Calu3 (cell line): ENCODE measurements at regions not wholly inside any gene's neighbourhood (a gene's known extent, or its start where the extent isn't known, plus 50 kb on each side); places are given as distances from the start of the nearest gene placed in this dataset.

ENCODE experiments used
- BruUV-seq: library from RNA; stranded (reverse); fragments of 400-500 nt; replicated peaks from 2 replicates; lab custom pipeline; 2021; lab: Mats Ljungman, UMichigan
- CTCF ChIA-PET: fragments of 300-600 bp; sonication (Branson Sonifier 250); formaldehyde crosslinking; loops from one replicate; lab custom pipeline; 2022; ENCODE audit warnings: antibody characterized with exemption; lab: Charles Lee
- DNase-seq: peaks from one replicate; pipeline ENCODE4 v3.0.0; 2022
- H3K27ac Mint-ChIP-seq: one replicate; pipeline ENCODE4 v1.8.0; 2022; ENCODE audit warnings: mixed read lengths; ENCODE audit not compliant: unreplicated experiment
- H3K27me3 Mint-ChIP-seq: one replicate; pipeline ENCODE4 v1.8.0; 2022; ENCODE audit warnings: mixed read lengths; ENCODE audit not compliant: unreplicated experiment
- H3K36me3 Mint-ChIP-seq: one replicate; pipeline ENCODE4 v1.8.0; 2022; ENCODE audit warnings: mild to moderate bottlenecking, moderate library complexity, mixed read lengths; ENCODE audit not compliant: insufficient read depth, unreplicated experiment
- H3K4me1 Mint-ChIP-seq: one replicate; pipeline ENCODE4 v1.8.0; 2022; ENCODE audit warnings: mild to moderate bottlenecking, low read depth, mixed read lengths; ENCODE audit not compliant: unreplicated experiment
- H3K4me3 Mint-ChIP-seq: one replicate; pipeline ENCODE4 v1.8.0; 2022; ENCODE audit warnings: mild to moderate bottlenecking, low read depth, moderate library complexity, mixed read lengths; ENCODE audit not compliant: unreplicated experiment
- H3K9me3 Mint-ChIP-seq: one replicate; pipeline ENCODE4 v1.8.0; 2022; ENCODE audit warnings: low read depth, mixed read lengths; ENCODE audit not compliant: unreplicated experiment
- intact Hi-C: fragments of 100-400 bp; cut with micrococcal nuclease; formaldehyde crosslinking; loops from one replicate; pipeline ENCODE4 v1.10.0; 2022; ENCODE audit not compliant: unreplicated experiment
- TF ChIP-seq, protein P1 (sequence below): fragments of 200-600 bp; IDR thresholded peaks from one replicate; pipeline ENCODE4 v1.8.0; 2022; ENCODE audit warnings: antibody characterized with exemption; ENCODE audit not compliant: unreplicated experiment

DNA sequence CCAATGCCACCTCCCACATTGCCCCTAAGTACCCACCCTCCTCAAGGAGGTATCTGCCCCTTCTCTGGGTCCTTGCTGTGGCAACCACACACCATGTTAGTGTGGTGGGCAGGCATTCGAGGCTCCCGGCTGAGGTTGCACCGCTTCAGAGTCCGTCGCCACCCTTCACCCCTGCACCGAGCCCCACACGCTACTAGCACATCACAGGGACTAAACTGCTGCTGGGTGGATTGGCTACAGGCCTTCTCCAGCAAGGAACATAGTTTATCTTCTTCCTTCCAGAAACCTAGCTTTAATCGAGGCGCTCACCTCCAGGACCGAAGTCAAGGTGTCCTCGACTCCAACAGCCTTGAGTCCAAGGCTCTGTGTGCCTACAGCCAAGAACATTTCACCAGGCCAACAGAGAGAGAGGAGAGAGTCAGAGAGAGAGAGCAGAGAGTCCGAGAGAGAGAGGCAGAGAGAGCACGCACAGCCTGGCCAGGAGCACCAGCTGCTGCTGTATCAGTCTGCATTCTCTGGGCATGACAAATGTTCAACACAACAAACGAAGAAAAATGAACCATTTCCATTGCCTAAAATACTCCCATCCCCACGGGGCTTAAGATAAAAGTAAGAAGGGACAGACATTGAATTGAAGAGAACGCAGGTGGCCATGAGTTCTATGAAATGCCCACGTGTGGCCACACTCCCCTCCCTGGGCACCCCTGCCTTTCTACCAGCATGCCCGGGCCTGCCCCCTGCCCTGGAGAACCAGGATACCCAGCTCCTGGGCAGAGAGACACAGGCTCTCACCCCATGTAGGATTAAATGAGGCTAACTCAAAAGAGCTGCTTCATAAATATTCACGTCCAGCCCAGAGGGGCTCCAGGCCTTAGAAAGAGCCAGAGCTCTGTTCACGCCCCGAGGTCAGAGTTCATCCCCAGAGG, 94.9 kb downstream of the RBFOX3 start:
- H3K27ac Mint-ChIP-seq = no peak overlapping the region
- intact Hi-C loops = no loop called here
- no TSS peak for BruUV-seq
- TF ChIP-seq, protein P1, sequence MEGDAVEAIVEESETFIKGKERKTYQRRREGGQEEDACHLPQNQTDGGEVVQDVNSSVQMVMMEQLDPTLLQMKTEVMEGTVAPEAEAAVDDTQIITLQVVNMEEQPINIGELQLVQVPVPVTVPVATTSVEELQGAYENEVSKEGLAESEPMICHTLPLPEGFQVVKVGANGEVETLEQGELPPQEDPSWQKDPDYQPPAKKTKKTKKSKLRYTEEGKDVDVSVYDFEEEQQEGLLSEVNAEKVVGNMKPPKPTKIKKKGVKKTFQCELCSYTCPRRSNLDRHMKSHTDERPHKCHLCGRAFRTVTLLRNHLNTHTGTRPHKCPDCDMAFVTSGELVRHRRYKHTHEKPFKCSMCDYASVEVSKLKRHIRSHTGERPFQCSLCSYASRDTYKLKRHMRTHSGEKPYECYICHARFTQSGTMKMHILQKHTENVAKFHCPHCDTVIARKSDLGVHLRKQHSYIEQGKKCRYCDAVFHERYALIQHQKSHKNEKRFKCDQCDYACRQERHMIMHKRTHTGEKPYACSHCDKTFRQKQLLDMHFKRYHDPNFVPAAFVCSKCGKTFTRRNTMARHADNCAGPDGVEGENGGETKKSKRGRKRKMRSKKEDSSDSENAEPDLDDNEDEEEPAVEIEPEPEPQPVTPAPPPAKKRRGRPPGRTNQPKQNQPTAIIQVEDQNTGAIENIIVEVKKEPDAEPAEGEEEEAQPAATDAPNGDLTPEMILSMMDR = no peak
- H3K4me1 Mint-ChIP-seq = no peaks in the 10 kb centered on the region
- no peaks in the 10 kb centered on the region for H3K9me3 Mint-ChIP-seq
- peaks cover 9% of the 10 kb centered on the region for H3K27me3 Mint-ChIP-seq
- no peak for DNase-seq
- H3K4me3 Mint-ChIP-seq = no peak overlapping the region
- H3K36me3 Mint-ChIP-seq = no peaks in the 10 kb centered on the region
- CTCF ChIA-PET = no interaction called here

DNA sequence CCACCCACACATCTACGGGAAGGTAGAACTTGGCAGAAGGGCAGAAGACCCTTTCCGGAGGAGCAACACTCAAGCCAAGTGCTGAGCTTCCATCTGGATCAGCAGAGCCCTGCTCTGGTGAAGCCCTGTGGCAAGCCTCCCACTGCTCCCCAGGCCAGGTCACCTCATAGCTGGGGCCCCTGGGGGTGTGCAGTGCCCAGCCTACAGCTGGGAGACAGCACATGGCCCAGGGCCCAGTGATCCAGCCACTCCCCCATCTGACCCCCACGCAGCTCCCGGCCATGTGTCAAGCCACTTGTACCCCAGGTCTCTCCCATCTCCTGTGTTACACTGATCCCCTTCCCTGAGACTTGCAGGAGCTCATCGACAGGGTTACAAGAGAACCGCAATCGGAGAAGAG, 95.7 kb downstream of the RBFOX3 start:
- no peaks in the 10 kb centered on the region for H3K36me3 Mint-ChIP-seq
- H3K27me3 Mint-ChIP-seq = peaks cover 17% of the 10 kb centered on the region
- no peak for DNase-seq
- CTCF ChIA-PET = no interaction called here
- intact Hi-C loops = no loop called here
- H3K4me3 Mint-ChIP-seq = no peak overlapping the region
- no peaks in the 10 kb centered on the region for H3K4me1 Mint-ChIP-seq
- no TSS peak for BruUV-seq
- TF ChIP-seq, protein P1 = no peak
- no peak overlapping the region for H3K27ac Mint-ChIP-seq
- H3K9me3 Mint-ChIP-seq = no peaks in the 10 kb centered on the region

DNA sequence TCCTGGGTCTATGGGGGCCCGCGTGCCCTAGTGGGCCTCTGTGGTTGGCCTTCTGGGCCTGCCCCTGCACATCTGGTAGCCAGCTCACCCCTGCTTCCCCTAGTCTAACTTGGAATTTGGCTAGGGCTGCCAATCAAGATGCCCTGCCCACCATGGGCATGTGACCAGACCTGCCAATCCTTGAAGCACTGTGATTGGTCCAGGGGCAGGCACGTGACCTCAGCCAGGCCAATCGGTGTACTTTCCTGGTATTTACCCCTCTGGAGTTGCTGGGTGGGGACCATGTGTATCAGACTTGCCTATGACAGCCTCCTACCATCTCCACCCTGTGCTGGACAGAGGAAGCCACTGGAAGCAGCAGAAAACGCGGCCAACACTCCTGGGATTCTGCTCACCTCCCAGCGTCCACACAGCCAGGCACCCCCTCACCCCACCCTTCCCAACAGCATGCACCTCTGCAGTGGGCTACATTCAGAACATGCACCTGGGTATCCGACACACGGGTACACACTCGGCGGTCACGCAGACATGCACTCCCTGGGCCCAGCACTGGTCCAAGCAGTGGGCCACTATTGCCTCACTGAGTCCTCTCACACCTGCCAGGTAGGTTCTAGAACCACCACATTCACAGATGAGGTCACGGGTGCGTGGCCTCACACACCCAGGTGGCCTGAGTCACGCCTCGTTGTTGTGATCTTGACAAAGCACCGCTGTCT, 96.9 kb downstream of the RBFOX3 start:
- Mint-ChIP-seq H3K27me3 (peaks cover 29% of the 10 kb centered on the region), H3K4me1 (no peaks in the 10 kb centered on the region), H3K36me3 (no peaks in the 10 kb centered on the region), H3K27ac (no peak overlapping the region), H3K4me3 (no peak overlapping the region), H3K9me3 (no peaks in the 10 kb centered on the region)
- BruUV-seq = no TSS peak
- TF ChIP-seq, protein P1 = no peak
- intact Hi-C loops = no loop called here
- no peak for DNase-seq
- CTCF ChIA-PET = no interaction called here

DNA sequence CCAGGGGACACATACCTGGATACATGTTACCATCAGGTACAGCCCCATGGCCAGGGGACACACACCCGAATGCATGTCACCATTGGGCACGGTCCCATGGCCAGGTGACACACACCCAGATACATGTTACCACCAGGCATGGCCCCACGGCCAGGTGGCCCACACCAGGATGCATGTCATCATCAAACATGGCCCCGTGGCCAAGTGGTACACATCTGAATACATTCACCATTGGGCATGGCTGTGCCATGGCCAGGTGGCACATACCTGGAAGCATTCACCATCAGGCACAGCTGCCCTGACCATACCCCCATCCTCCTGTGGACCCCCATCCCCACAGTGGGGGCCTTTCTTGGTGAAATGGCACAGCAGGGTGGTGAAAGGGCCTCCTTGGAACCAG, 97.6 kb downstream of the RBFOX3 start:
- no TSS peak for BruUV-seq
- CTCF ChIA-PET = no interaction called here
- Mint-ChIP-seq H3K4me3 (no peak overlapping the region), H3K36me3 (no peaks in the 10 kb centered on the region), H3K9me3 (no peaks in the 10 kb centered on the region), H3K27me3 (peaks cover 36% of the 10 kb centered on the region), H3K4me1 (no peaks in the 10 kb centered on the region), H3K27ac (no peak overlapping the region)
- intact Hi-C loops = no loop called here
- no peak for DNase-seq
- TF ChIP-seq, protein P1 = no peak
